ENCODE measurements at regions not wholly inside any gene's neighbourhood (a gene's known extent, or its start where the extent isn't known, plus 50 kb on each side); places are given as distances from the start of the nearest gene placed in this dataset.
"Not testable (repeated sequence)": the region's sequence is repeated elsewhere in the genome, so short reads cannot be mapped to it uniquely, and the experiment has no call there.

DNA sequence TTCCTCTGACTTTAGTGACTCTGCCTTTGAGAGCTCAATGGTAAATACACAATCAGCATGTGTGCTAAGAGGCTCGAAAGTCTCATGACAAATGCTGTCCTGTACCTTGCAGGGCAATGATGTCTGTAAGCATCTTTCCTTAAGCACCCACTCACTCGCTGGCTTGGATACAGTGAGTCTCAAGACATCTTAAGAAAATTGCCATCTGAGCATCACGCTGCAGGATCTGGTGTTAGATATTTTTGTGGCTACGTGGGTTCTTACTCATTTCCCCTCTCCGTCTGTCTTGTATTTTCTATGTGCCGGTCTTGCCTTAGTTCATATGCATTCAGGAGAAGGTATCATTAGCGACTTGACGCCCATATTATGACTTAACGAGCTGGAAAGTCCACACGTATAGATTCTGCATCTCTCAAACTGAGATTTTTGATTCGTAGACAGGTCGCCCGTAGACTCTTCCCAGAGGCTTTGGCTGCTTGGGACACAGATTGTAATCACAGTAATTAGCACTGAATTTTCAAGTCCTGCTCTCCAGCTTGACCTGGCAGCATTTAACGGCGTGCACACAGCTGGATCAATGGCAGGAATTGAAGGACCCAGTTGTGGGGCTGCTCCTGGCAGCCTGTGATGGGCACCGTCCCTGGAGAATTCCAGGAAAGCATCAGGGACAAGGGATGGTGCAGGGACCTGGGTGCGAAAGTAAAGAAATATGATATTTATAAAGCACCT is 231.2 kb downstream of the ZIC5 start:
- H3K4me1 ChIP-seq (ENCODE audit: insufficient read depth, low read length) = no peaks in the 10 kb centered on the region
- H3K4me3 ChIP-seq (ENCODE audit: low read length) = no peak overlapping the region
- no peaks in the 10 kb centered on the region for H3K27me3 ChIP-seq (ENCODE audit: insufficient read depth, low read length)
- no peaks in the 10 kb centered on the region for H3K9me3 ChIP-seq (ENCODE audit: low read depth, low read length)

DNA sequence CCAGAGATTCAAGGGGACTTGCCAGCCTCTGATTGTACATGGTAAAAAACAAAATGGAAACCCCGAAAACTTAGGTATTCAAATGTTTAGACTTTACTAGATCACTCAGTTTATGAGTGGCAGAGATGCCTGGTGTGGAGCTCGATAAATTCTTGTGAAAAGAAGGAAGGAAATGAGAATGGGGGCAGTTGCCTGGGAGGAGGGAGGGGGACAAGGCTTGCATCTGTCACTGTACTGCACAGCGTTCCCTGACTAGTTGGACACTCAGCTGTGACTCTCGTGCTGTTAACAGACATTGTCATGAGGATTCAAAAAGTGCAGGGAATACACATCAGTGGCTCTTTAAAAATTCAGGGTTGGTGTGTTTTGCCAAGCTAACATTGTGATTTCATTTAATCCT is 232.9 kb downstream of the ZIC5 start:
- Histone ChIP-seq H3K9me3 (ENCODE audit: low read depth, low read length) (no peaks in the 10 kb centered on the region), H3K4me1 (ENCODE audit: insufficient read depth, low read length) (no peaks in the 10 kb centered on the region), H3K4me3 (ENCODE audit: low read length) (no peak overlapping the region), H3K27me3 (ENCODE audit: insufficient read depth, low read length) (no peaks in the 10 kb centered on the region)

DNA sequence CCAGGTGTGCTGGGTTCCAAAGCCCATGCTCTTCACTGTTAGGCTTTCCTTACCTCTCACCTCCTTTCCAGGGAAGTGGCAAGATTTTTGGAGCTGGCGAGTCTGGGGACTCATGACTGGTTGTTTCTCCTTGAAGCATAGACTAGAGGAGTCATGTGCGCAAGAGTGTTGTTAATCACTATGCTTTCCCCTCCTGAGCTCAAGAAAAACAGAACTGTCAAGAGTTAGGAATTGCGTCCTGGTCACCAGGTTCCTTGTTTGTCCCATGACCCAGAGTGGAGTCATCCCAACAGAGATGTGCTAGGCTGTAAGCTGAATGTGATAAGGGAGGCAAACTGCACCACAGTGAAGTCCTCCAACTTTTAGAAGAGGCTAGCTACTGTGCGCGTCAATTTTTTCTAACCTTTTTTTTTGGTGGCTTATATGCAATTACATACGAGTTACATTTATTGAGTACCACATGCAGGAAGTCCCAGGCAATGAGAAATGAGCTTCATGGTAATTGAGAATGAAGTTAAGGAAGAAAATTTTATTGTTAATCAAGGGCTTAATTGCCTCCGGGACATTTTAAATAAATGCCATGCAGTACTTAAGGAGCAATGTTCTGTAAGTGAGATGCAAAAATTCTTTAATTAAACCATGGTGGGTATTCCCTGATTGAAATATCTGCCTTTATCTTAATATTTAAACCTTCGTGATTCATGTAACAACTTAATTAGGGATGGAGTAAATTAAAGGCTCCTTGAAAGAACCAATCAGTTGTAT is 233.9 kb downstream of the ZIC5 start:
- Histone ChIP-seq H3K27me3 (ENCODE audit: insufficient read depth, low read length) (no peaks in the 10 kb centered on the region), H3K4me1 (ENCODE audit: insufficient read depth, low read length) (no peaks in the 10 kb centered on the region), H3K4me3 (ENCODE audit: low read length) (no peak overlapping the region), H3K9me3 (ENCODE audit: low read depth, low read length) (no peaks in the 10 kb centered on the region)

DNA sequence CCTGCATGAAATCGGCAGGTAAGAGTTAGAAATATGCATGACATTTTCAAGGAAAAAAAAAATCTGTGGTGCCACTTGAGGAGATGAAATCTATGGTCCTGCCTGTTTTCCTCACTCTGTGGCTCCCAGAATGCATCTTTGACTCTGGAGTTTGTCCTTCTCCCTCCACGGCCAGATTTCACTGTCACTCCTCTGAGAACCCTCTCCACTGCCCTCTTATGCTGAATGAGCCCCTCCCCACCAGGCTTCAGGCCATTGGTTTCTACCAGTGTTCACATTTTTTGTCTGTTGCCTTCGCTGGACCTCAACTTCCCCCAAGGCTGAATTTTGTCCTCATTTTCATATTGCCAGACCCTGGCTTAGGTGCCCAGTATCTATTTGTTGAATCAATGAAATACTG is 235.0 kb downstream of the ZIC5 start:
- Histone ChIP-seq H3K4me1 (ENCODE audit: insufficient read depth, low read length) (no peaks in the 10 kb centered on the region), H3K27me3 (ENCODE audit: insufficient read depth, low read length) (no peaks in the 10 kb centered on the region), H3K4me3 (ENCODE audit: low read length) (no peak overlapping the region), H3K9me3 (ENCODE audit: low read depth, low read length) (no peaks in the 10 kb centered on the region)

DNA sequence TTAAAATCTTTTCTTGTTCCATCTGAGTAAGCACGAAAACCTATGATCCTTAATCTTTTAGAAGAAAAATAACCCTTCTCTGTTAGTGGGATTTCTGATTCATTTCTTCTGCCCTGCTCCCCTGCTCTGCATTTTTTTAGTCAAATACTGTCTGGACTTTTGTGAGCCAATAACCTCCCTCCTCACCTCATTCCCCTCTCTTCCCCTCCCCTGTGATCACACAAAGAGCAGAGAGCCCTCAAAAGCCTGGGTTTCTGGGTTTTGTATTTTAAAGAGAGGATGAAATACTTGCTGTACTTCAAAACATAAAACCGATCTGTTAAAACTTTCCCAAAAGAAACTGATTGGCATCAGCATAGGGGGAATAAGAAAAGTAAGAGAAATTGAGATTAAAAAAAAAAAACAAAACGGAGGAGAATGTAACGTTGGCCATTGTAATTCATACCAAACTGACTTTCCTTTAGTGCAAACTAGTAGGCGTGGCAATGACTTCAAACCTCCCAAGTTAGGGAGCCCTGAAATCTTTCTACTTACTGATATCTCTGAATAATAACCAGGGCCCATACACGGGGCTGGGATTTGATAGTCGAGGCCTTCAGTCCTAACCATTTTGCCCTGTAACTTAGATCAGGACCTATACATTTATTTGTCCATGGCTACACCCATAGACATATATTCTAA is 232.9 kb downstream of the TM9SF2 start:
- Histone ChIP-seq H3K4me1 (ENCODE audit: insufficient read depth, low read length) (no peaks in the 10 kb centered on the region), H3K9me3 (ENCODE audit: low read depth, low read length) (no peaks in the 10 kb centered on the region), H3K4me3 (ENCODE audit: low read length) (no peak overlapping the region), H3K27me3 (ENCODE audit: insufficient read depth, low read length) (no peaks in the 10 kb centered on the region)

DNA sequence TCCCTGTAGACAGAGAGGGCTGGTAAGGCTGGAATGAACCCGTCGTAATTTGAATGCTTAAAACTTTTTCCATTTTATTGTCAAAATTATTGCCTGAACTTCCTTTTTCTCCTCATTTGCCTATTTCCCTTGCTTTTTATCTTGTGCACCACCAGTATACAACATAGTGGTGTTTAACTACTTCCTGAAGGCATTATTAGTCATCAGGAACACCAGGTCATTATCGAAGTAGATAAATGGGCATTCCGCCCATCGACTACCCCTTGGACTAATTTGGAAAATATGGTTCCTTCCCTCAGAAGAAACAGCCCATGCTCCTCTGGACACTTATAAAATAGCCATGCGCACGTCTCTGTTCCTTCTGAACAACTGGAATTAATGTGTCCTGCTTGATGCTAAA is 232.1 kb downstream of the TM9SF2 start:
- no peaks in the 10 kb centered on the region for H3K27me3 ChIP-seq (ENCODE audit: insufficient read depth, low read length)
- H3K9me3 ChIP-seq (ENCODE audit: low read depth, low read length) = no peaks in the 10 kb centered on the region
- H3K4me3 ChIP-seq (ENCODE audit: low read length) = no peak overlapping the region
- no peaks in the 10 kb centered on the region for H3K4me1 ChIP-seq (ENCODE audit: insufficient read depth, low read length)

DNA sequence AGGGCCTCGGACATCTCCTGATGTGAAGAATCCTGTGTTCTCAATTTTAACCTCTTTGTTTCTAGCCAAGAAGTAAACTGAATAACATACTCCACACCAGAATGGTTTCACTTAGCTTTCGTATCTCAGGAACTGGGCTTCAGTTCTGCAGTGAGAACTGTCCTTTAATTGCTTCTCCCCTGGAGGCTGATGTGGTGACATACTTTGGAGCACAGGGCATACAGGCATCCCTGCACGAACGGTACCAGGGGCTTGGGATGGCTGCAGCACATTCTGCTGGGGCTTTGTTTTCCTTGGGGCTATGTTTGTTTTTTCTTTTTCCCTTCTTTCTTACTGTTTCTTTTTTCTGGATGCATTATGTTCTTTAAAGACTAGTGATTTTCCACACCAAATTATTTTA is 230.5 kb downstream of the TM9SF2 start:
- Histone ChIP-seq H3K4me3 (ENCODE audit: low read length) (no peak overlapping the region), H3K27me3 (ENCODE audit: insufficient read depth, low read length) (no peaks in the 10 kb centered on the region), H3K4me1 (ENCODE audit: insufficient read depth, low read length) (no peaks in the 10 kb centered on the region), H3K9me3 (ENCODE audit: low read depth, low read length) (no peaks in the 10 kb centered on the region)

DNA sequence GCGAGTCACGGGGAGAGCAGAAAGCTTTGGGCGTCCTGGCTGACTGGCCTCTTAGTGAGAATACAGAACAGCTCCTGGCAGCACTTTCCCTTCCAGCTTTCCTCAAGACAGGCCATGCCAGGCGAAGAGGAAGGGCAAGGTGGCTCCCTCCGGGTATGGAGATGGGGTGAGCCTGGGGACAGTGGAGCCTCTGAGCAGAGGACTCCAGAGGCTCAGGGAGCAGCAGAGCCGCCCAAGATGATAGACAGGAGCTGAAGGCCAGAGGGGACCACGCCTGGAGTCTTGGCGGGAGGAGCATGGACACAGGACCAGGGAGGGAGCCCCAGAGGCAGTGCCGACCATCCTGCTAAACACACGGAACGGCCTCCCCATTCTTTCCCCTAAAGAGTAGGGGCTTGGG is 229.1 kb downstream of the TM9SF2 start:
- Histone ChIP-seq H3K27me3 (ENCODE audit: insufficient read depth, low read length) (no peaks in the 10 kb centered on the region), H3K9me3 (ENCODE audit: low read depth, low read length) (no peaks in the 10 kb centered on the region), H3K4me3 (ENCODE audit: low read length) (no peak overlapping the region), H3K4me1 (ENCODE audit: insufficient read depth, low read length) (no peaks in the 10 kb centered on the region)

DNA sequence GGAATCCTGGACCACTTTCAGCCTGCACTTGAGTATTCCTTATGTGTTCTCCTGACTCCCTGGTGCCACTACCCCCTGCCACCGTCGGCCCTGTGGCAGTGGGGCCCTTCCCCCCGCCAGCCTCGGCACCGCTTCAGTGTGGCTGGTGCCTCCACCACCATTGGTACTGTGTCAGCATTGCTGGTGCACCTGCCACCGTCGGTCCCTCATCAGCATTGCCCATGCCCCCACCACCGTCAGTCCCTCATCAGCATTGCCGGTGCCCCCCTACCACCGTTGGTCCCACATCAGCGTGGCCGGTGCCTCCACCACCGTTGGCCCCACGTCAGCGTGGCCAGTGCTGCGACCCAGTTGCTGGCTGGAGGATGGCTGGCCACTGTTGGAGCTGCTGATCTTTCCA is 228.5 kb downstream of the TM9SF2 start:
- no peaks in the 10 kb centered on the region for H3K9me3 ChIP-seq (ENCODE audit: low read depth, low read length)
- no peak overlapping the region for H3K4me3 ChIP-seq (ENCODE audit: low read length)
- H3K27me3 ChIP-seq (ENCODE audit: insufficient read depth, low read length) = no peaks in the 10 kb centered on the region
- no peaks in the 10 kb centered on the region for H3K4me1 ChIP-seq (ENCODE audit: insufficient read depth, low read length)

DNA sequence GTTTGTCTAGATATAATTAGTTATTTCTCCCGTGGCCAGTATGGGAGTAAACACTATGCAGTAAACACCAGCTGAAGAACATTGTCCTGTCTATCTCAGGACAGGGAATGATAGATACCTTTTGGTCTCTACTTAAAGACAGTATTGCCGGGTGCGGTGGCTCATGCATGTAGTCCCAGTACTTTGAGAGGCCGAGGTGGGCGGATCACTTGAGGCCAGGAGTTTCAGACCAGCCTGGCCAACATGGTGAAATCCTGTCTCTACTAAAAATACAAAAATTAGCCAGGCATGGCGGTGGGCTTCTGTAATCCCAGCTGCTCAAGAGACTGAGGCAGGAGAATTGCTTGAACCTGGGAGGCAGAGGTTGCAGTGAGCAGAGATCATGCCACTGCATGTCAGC is 226.4 kb downstream of the TM9SF2 start:
- H3K27me3 ChIP-seq (ENCODE audit: insufficient read depth, low read length); H3K9me3 ChIP-seq (ENCODE audit: low read depth, low read length); H3K4me1 ChIP-seq (ENCODE audit: insufficient read depth, low read length); H3K4me3 ChIP-seq (ENCODE audit: low read length): not testable (repeated sequence)

DNA sequence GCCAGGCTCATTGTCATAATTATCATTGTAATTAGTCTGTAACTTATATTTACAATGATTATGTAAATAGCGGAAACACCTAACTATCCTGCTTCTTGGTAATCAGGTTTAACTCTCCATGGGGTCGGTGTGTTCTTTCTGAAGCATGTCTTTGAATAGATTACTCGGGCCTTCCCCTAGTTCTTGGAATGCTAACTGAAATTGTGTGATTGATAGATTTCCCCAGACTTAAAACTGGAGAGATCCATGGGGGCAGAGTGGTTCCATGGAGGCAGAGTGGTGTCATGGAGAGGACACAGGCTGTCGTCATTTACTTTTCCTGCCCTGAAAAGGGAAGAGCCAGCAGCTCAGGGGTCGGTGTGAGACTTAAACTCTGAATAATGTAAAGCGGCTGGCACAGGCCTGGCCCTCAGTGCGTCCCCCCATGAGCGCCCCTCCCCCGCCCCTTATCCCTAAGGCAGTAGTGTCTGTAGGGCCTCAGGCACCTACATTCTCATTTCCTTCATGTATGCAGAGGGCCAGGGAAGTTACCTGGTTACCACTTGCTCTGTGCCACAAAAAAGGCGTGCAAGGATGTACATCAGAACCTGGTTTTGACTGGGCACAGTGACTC is 225.1 kb downstream of the TM9SF2 start:
- no peak overlapping the region for H3K4me3 ChIP-seq (ENCODE audit: low read length)
- no peaks in the 10 kb centered on the region for H3K27me3 ChIP-seq (ENCODE audit: insufficient read depth, low read length)
- no peaks in the 10 kb centered on the region for H3K4me1 ChIP-seq (ENCODE audit: insufficient read depth, low read length)
- no peaks in the 10 kb centered on the region for H3K9me3 ChIP-seq (ENCODE audit: low read depth, low read length)

DNA sequence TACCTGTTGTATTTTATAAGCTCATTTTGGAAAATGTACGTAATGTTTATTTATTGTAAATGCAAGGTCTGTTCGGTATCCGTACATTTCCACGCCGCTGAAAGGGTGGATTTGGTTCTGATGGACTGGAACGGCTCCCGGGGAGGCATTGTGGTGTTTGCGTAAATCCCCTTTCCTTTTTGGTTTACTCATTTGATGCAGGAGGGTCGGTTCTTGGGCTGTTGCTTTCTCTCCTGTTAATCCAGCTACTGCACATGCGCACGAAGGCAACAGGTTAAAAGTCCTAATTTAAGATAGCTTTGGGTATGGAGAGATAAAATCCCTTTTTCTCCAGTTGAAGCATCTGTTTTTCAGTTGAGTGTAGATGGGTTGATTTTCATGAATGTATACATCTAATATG is 224.4 kb downstream of the TM9SF2 start:
- no peaks in the 10 kb centered on the region for H3K27me3 ChIP-seq (ENCODE audit: insufficient read depth, low read length)
- no peak overlapping the region for H3K4me3 ChIP-seq (ENCODE audit: low read length)
- H3K4me1 ChIP-seq (ENCODE audit: insufficient read depth, low read length) = no peaks in the 10 kb centered on the region
- H3K9me3 ChIP-seq (ENCODE audit: low read depth, low read length) = no peaks in the 10 kb centered on the region

DNA sequence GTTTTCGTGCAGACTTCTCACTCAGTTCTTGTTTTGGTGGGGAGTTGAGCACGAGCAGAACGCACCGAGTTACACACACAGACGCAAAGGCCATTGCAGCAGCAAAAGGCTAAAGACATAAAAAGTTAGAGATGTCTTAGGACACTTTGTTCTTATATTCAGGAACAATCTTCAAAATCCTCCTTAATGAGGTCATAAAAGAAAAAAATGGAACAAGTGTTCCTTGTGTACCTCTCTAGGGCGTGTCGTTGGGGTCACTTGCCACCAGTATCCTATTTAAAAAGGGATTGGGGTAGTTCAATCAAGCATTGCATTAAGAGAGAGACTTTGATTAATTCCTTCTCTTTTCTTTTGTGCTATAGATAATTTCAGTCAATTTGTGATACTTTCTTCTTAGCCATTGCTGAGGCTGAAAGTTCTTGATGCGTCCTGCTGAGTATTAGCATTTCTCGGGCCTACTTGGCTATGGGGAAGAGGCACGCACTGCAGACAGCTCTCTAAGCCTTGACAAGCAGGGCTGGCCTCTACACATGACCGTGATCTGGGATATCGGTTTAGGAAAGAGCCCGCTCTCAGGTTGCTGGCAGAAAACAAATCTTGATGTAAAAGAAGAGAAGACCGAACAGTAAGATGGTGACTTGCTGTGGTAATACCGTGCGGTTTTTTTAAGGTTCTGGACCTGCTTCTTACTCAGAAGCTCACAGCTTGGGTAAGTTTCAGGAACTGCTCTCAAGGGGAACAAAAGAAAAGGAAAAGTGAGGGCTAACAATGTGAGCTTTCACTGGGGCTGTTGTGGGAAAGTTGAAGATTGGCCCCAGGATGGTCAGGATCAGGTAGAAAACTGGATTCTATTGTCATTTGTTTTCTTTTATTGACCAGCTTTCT is 223.6 kb downstream of the TM9SF2 start:
- Histone ChIP-seq H3K4me1 (ENCODE audit: insufficient read depth, low read length) (no peaks in the 10 kb centered on the region), H3K27me3 (ENCODE audit: insufficient read depth, low read length) (no peaks in the 10 kb centered on the region), H3K4me3 (ENCODE audit: low read length) (no peak overlapping the region), H3K9me3 (ENCODE audit: low read depth, low read length) (no peaks in the 10 kb centered on the region)

DNA sequence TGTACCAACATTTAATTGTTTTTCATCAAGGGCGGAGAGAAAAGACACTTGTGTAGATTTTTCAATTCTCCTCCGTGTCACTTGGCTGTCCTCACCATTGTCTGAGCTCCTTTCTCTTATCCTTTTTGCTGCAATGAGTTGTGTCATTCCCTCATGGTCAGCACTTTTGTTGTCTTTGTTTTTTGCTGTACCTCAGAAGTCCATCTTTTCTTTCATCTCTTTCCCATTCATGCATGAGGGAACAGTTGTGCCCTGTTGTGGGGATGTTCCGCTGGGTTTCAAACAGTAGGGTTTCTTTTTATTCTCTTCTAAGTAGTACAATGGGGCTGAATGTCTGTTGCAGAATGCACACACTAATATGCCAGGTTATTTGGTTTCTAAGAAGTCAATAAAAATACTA is 222.6 kb downstream of the TM9SF2 start:
- no peaks in the 10 kb centered on the region for H3K27me3 ChIP-seq (ENCODE audit: insufficient read depth, low read length)
- H3K4me3 ChIP-seq (ENCODE audit: low read length) = no peak overlapping the region
- no peaks in the 10 kb centered on the region for H3K4me1 ChIP-seq (ENCODE audit: insufficient read depth, low read length)
- H3K9me3 ChIP-seq (ENCODE audit: low read depth, low read length) = no peaks in the 10 kb centered on the region
